ENCODE measurements at regions not wholly inside any gene's neighbourhood (a gene's known extent, or its start where the extent isn't known, plus 50 kb on each side); places are given as distances from the start of the nearest gene placed in this dataset.
"Not testable (repeated sequence)": the region's sequence is repeated elsewhere in the genome, so short reads cannot be mapped to it uniquely, and the experiment has no call there.

DNA sequence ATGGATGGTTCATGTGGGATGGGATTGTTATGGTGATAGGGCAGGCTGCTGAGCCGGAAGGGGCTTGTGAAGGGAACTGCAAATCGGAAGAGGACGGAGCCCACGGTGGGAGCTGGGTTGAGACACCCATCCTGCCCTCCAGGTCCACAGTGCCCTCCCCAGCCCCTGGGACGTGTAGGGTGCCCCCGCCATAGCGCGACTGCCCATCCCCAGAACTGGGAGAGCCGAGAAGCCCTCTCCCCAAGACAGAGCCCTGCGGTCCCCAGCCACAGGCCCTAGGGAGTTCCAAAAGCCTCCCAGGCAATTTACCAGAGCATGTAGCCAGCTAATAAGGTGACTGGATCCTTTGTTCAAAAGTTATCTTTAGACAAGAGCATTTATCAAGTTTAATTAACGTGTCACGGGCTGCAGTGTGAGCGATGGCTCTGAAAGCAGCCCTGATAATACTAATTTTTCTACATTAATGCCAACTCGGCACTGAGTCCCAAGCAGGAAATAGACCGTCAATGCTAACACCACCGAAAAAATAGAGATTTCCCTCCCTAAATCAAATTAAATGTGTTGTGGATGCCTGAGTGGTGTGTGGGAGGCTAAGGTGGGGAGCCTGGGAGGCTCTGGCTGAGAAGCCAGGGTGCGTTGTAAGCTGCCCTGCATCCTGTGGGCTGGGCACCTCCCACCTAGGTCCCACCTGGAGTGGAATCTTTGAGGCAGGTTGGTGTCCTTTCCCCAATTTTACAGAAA, 76.8 kb upstream of the RTL6 start:
- DNase-seq, result no peak

DNA sequence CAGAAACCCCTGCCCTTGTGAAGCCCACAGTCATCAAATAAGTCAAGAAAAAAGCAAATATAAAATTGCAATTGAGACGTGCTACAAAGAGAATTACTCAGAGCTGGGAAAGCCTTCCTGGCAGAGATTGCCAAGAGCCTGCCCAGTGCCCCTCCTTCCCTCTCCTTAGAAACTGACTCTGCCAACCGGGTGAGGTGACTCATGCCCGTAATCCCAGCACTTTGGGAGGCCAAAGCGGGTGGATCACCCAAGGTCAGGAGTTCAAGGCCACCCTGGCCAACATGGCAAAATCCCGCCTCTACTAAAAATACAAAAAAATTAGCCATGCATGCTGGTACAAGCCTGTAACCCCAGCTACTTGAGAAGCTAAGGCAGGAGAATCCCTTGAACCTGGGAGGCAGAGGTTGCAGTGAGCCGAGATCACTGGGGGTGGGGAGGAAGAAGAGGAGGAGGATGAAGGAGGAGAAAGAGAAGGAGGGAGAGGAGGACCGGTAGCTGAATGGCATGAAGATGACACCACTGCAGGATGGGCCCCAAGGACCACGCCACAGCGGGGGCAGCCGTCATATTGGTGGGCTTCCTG, 76.1 kb upstream of the RTL6 start:
- DNase-seq, result no peak

DNA sequence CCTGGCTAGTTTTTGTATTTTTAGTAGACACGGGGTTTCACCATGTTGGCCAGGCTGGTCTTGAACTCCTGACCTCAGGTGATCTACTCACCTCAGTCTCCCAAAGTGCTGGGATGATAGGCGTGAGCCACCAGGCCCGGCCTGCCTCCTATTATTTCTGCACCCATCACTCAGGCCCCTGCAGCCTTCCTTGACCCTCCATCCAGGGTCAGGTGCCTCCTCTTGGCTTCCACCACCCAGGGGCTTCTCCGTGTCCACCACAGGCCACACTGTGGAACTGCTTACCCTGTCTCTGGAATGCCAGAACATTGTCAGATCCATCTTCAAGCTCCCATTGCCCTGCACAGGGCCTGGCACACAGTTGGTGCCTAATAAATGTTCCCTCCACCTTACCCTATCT, 75.4 kb upstream of the RTL6 start:
- no peak for DNase-seq

DNA sequence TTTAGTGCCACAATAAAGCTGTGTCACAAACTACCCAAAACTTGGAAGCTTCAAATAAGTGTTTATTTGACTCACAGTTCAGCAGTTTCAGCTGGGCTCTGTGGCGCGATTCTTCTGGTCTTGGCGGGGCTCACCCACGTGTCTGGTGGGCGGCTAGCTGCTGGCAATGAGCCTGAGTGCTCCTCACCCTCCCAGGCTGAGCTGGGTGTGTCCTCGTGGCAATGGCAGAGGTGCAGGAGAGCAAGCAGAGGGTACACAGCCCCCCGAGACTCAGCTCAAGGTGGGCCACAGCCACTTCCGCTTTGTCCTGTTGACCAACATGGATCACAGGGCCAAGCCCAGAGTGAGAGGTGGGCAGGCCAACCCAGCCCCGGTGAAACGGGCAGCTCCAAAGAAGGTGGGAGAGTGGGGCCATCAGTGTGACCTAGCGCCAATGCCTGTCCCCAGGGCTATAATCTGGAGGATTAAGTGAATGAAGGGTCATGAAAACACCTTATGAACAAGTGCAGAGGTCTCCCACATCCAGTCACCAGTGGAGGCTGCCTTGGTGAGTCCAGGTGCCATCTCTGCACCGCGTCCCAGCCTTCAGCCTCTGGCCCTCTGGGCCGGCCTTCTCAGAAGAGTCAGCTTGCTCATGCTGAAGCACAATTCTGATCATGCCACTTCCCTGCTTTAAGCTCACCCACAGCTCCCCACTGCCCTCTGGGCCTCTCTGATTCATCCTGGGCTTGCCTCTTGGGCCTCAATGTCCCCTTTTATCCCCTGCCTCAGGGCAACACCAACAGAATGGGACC, 74.6 kb upstream of the RTL6 start:
- DNase-seq, result no peak

DNA sequence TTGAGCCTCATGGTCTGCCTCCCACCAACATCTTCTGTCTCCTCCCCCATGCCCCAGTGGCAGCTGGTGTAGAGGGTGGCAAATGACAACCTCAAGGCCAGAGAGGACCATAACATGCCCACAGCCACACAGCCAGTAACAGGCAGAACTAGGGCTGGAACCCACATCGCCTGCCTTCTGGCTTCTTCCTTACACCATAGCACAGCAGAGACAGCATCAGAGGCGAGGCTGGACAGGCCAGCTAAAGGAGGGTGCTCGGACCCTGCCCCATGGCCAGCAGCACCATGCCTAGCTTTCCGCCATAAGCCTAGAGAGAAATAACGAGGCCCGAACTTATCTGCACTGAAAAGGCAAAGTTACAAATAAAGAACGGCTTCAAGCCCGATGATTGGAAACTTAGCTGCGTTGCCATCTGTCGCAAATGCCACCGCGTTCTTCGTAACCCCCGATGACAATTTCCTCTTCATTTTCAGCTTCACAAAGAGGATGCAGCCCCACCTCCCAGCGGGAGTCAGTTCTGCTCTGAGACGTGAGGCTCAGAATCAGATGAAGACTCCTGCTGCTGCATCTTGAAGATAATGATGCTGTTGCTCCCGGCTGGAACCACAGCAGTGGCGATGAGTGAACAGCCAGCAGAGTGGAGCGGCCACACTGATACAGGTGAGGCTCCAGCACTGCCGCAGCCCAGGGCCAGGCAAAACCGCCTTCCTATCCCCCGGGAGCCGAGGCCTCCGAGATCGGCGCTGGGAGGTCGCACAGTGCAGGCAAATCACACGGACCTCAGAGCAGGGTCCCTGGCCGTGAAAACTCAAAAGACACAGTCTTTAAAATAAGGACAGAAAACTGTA, 73.8 kb upstream of the RTL6 start:
- no peak for DNase-seq

DNA sequence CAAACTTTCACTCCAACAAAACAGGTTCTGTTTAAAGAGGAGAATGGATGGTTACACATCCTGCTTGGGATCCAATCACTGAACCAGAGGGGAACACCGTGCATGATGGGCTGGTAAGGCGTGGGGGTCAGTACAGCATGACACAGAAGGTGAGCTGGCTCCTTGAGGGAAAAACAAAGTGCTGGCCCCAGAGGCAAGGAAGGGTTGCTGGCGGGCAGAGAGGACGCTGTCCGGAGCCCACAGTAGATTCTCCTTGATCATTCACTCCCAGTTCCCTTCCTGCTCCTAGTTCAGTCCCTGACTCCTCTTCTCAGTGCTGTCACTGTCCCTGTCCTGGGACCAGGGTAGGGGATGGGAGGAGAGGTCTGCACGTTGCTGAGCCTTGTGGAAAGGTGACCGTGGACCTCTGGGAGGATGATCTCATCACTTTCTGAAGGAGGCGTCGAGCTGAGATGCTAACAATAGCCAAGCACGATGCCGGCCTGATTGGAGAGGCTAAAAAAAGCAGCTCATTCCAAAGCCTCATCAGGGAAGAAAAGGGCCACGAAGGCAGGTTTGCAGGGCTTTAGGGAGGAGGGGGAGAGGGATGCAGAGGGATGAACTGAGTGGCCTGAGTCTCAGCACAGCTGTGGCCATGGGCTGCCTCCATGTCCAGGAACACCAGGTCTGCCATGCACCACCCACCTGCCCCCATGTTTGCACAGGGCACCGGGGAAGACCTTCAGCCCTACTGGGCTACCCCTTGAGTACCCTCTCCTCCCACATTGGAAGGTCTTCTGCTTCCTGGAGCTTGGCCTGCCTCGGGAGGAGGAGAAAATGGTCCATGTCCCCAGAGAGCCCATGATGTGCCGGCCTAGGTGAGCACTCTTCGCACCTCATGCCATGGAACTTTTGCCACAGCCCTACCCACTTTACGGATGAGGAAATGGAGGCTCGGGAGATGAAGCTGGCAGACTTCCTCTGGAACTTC, 72.7 kb upstream of the RTL6 start:
- DNase-seq, result no peak

DNA sequence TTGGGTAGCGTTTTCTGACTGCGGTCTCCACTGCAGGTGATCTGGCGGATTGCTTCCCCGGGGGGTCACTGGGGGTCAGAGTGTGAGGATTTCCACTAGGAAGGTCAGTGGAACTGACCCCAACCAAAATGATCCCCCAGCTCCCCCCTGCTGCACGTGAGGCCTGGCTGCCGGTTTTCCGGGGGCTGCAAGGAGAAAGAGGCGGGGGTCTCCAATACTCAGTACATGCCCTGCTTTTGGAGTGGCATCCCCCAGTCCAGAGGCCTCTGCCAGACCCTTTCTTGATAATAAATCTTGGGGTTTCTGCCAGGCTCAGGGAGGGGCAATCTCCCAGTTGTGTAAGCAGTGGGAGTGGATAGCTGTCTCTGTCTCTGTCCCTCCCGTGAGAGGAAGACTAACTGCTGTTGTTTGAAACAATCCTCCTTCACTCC, 71.5 kb upstream of the RTL6 start:
- no peak for DNase-seq

DNA sequence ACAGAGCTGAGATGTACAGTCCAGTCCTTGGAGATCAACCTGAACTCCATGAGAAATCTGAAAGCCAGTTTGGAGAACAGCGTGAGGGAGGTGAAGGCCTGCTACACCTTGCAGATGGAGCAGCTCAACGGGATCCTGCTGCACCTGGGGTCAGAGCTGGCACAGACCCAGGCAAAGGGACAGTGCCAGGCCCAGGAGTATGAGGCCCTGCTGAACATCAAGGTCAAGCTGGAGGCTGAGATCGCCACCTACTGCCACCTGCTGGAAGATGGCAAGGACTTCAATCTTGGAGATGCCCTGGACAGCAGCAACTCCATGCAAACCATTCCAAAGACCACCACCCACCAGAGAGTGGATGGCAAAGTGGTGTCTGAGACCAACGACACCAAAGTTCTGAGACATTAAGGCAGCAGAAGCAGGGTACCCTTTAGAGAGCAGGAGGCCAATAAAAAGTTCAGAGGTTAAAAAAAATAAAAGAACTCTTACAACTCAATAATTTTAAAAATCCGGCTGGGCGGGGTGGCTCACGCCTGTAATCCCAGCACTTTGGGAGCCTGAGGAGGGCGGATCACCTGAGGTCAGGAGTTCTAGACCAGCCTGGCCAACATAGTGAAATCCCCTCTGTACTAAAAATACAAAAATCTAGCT, 69.9 kb upstream of the RTL6 start:
- DNase-seq, result peak; percentile 53

DNA sequence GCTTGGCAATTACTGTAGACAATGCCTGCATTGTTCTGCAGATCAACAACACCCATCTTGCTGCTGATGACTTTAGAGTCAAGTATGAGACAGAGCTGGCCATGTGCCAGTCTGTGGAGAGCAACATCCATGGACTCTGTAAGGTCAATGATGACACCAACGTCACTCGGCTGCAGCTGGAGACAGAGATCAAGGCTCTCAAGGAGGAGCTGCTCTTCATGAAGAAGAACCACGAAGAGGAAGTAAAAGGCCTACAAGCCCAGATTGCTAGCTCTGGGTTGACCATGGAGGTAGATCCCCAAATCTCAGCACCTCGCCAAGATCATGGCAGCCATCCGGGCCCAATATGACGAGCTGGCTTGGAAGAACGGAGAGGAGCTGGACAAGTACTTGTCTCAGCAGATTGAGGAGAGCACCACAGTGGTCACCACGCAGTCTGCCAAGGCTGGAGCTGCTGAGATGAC, 69.4 kb upstream of the RTL6 start:
- DNase-seq, result not testable (repeated sequence)

DNA sequence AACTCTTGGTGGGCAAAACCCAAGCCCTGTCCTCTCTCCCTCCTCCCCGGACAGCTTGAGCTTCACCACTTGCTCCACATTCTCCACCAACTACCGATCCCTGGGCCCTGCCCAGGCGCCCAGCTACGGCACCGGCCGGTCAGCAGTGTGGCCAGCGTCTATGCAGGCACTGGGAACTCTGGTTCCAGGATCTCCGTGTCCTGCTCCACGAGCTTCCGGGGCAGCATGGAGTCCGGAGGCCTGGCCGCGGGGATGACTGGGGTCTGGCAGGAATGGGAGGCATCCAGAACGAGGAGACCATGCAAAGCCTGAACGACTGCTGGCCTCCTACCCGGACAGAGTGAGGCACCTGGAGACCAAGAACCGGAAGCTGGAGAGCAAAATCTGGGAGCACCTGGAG, 68.9 kb upstream of the RTL6 start:
- DNase-seq, result no peak

DNA sequence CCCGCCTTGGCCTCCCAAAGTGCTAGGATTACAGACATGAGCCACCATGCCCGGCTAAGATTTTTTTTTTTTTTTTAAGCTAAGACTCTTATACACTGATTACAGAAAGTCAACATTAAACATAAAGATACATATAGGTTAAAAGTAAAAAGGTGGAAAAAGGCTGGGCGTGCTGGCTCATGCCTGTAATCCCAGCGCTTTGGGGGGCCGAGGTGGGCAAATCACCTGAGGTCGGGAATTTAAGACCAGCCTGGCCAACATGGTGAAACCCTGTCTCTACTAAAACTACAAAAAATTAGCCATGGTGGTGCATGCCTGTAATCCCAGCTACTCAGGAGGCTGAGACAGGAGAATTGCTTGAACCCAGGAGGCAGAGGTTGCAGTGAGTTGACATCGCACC, 64.6 kb upstream of the RTL6 start:
- DNase-seq, result not testable (repeated sequence)

DNA sequence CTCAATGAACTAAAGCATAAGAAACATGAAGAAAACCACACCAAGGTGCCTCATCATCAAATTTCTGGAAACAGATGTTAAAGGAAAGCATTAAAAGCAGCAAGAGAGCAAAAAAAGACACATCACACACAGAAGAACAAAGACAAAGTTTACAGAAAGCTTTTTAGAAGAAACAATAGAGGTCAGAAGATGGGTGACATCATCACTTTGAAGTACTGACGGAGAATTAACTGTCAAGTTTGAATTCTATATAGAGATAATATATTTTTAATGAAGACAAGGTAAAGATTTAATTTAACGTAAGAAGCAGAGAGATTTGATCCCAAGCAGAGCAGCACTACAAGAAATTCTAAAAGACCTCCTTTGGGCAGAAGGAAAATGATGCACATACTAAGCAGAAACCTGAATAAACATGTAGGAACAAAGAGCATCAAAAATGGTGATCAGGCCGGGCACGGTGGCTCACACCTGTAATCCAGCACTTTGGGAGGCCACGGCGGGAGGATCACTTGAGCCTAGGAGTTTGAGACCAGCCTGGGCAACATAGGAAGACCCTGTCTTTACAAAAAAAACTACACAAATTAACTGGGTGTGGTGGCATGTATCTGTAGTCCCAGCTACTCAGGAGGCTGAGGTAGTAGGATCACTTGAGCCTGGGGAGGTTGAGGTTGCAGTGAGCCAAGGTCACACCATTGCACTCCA, 63.3 kb upstream of the RTL6 start:
- no peak for DNase-seq

DNA sequence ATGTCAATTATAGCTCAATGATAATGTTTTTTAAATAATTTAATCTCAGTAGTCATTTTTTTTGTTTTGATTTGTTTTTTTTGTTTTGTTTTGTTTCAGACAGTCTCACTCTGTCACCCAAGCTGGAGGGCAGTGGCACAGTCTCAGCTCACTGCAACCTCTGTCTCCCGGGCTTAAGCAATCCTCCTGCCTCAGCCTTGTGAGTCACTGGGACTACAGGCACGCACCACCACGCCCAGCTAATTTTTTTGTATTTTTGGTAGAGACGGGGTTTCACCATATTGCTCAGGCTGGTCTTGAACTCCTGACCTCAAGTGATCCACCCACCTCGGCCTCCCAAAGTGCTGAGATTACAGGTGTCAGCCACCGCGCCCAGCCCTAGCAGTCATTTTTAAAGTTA, 60.6 kb upstream of the RTL6 start:
- DNase-seq, result not testable (repeated sequence)

DNA sequence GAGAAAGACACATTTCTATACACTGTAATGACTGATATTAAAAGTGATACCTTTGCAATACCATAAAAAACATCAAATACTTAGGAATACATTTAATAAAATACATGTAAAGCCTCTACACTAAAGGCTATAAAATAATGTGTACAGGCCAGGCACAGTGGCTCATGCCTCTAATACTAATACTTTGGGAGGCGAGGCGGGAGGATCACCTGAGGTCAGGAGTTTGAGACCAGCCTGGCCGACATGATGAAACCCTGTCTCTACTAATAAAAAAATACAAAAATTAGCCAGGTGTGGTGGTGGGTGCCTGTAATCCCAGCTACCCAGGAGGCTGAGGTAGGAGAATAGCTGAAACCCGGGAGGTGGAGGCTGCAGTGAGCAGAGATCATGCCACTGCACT, 59.8 kb upstream of the RTL6 start:
- DNase-seq, result not testable (repeated sequence)

DNA sequence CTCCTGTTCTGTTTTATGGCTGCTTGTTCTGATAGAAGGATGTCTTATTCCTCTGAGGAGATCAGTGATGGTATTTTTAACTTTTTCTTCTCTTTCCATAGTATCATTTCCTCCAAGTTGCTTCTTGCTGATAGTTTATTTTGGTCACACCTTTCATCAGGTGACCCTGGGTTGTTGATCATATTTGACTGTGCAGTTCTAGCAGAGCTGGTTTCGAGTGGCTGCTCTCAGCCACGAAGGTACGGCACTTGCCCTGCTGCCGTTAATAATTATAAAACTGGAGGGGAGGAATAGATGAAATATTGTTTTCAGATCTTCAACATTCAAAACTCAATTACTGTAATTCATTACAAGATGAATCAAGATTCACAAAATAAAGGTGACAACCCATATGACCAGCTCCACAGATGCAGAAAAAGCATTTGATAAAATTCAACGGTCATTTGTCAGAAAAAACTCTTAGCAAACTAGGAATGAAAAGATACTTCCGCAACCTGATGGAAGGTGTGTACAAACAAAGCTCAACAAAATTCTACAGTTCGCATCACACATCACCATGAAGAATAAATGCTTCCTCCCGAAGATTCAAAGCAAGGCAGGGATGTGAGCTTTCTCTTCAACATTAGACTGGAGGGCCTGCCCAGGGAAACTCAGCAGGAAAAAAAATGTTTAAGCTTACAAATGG, 59.2 kb upstream of the RTL6 start:
- DNase-seq, result no peak

DNA sequence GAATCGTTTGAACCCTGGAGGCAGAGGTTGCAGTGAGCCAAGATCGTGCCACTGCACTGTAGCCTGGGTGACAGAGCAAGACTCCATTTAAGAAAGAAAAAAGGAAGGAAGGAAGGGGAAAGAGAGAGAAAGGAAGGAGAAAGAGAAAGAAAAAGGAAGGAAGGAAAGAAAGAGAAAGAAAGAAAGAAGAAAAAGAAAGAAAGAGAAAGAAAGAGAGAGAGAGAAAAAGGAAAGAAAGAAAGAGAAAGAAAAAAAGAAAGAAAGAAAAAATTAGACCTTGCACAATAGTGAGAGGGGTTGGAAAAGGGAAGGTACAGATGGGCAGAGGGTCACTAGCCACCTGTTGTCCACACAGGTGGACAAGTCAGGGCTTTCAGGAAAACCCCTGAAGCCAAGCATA, 57.6 kb upstream of the RTL6 start:
- DNase-seq, result no peak

DNA sequence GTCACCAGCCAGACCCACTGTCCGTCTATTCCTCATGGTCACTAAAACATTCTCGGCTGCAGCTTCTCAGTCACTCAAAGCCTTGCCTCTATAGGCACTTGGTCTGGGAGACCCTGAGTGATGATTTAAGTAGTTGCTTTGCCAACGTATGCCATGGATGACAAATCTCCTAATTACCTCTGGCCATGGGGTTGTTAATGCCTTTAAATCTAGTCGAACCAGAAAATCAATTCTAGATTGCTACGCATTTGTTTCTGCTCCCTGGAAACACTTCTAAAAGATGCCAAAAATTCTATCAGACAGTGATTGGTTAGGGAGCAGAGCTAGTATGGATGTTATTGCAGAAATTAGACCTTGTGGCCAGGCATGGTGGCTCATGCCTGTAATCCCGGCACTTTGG, 57.0 kb upstream of the RTL6 start:
- no peak for DNase-seq

DNA sequence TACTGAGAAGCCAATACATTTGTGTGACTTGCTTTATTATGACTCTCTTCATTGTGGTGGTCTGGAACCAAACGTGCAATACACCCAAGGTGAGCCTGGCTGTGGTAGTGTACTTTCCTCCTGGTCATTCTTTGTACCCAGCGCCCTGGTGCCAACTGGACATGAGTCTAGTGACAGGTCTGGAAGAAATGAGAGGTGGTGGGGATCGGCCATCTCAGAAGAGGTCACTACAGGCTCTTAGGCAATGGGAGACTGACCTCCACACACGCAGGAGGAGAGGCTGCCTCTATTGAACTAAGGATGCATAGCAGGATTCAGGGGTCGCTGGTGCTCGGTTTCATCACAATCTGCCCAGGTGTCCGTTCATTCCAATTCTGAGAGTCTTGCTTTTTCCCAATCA, 56.4 kb upstream of the RTL6 start:
- DNase-seq, result no peak

DNA sequence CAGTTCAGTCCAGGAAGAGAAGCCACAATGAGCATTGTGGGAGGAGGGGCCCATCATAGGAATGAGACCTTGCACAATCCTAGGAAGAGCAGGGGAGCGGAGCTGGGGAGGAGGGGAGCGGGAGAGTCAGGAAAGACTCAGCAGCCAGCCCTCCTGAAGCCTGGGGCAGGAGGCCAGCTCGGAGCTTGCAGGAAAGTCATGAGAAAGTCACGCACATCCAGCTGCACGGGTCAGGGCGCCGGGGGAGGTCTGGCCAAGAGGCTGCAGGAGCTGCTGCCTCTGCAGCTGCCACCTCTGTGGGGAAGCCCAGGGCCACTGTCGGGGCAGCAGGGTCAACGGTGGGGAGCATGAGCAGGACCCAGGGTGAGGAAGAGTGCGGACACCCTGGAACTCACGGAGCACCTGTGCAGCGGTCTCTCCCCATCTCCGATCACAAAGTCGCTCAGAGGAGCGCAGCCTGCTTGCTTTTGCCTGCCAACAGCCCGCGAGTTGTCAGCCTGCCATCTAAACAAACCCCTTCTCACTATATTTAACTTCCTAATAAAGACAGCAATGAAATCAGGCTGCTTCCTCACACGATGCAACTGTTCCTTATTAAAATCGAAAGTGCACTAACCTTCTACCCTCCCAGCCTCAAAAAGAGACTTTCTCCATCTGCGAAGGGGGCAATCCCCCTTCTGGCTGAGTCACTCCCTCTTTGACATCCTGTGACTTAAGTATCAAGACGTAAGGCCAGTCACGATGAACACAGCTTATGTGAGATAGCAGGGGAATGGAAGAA, 52.9 kb upstream of the RTL6 start:
- no peak for DNase-seq

Data from activated naive CD4-positive, alpha-beta T cell treated with anti-CD3 and anti-CD28 coated beads, Interleukin-2, amount 50 U/mL, for 16 hours (primary cell).